HCT116 (cell line): ENCODE measurements at regions not wholly inside any gene's neighbourhood (a gene's known extent, or its start where the extent isn't known, plus 50 kb on each side); places are given as distances from the start of the nearest gene placed in this dataset.

Experiments used
- ATAC-seq: fragments of 200-7000 bp; cut with Tn5 transposase; 2 replicates; pipeline ENCODE4 v1.9.1; 2020; ENCODE audit warnings: mild to moderate bottlenecking, moderate library complexity
- BruUV-seq: library from RNA; stranded (reverse); fragments of 400-500 nt; replicated peaks from 2 replicates; lab custom pipeline; 2021; lab: Mats Ljungman, UMichigan
- CTCF ChIA-PET: fragments of 300-600 bp; sonication (Branson Sonifier 250); formaldehyde crosslinking; loops from one replicate; lab custom pipeline; 2021; ENCODE audit warnings: antibody characterized with exemption; lab: Charles Lee
- POLR2A ChIA-PET: fragments of 300-600, 350-600 bp; sonication (Branson Sonifier 250); formaldehyde crosslinking; loops from one replicate; lab custom pipeline; 2021; ENCODE audit warnings: antibody characterized with exemption; lab: Charles Lee
- RAD21 ChIA-PET, 2 experiments: fragments of 300-600 bp; sonication (Branson Sonifier 250); formaldehyde crosslinking; loops; one replicate each; lab custom pipeline; 2023; ENCODE audit warnings: low total read pairs in 2 of 2; ENCODE audit not compliant: uncharacterized antibody in 2 of 2, unreplicated experiment in 2 of 2, low non-redundant PET in 1 of 2; lab: Charles Lee
- DNase-seq: peaks from one replicate; pipeline ENCODE4 v3.0.0-alpha.2; 2010; ENCODE audit warnings: low read depth, low spot score
- H2AFZ ChIP-seq: fragments of 200-600 bp; shearing (Covaris generic), sonication (generic); 2 replicates; pipeline ENCODE4 v1.6.1; 2017; ENCODE audit warnings: low read depth, mixed run types, mixed read lengths, antibody characterized with exemption, low read length; ENCODE audit not compliant: poor library complexity, severe bottlenecking
- H3K27ac ChIP-seq: 2 replicates; pipeline ENCODE4 v1.5.1; 2012; ENCODE audit warnings: low read depth, low read length
- H3K27me3 ChIP-seq: fragments of 200-600 bp; sonication (generic); 2 replicates; pipeline ENCODE4 v1.6.1; 2016; ENCODE audit warnings: mixed run types, low read length, mixed read lengths; ENCODE audit not compliant: insufficient read depth
- H3K36me3 ChIP-seq, 2 experiments: fragments of 200-500 bp in 1 of 2; fragments of 200-600 bp in 1 of 2; sonication (Bioruptor generic) in 1 of 2; sonication (generic) in 1 of 2; 2 replicates each; pipeline versions ENCODE4 v1.5.1 to v1.6.1; 2014 to 2016; ENCODE audit warnings: low read length in 2 of 2, inconsistent platforms in 1 of 2, mixed read lengths in 1 of 2, mixed run types in 1 of 2; ENCODE audit not compliant: insufficient read depth in 2 of 2, control insufficient read depth in 1 of 2
- H3K4me1 ChIP-seq, 2 experiments: fragments of 200-600 bp in 1 of 2; sonication (generic) in 1 of 2; 2 replicates each; pipeline versions ENCODE4 v1.5.1 to v1.6.1; 2012 to 2017; ENCODE audit warnings: low read length in 2 of 2, inconsistent platforms in 1 of 2, mild to moderate bottlenecking in 1 of 2, mixed read lengths in 1 of 2, mixed run types in 1 of 2, moderate library complexity in 1 of 2; ENCODE audit not compliant: insufficient read depth in 2 of 2, control insufficient read depth in 1 of 2
- H3K4me2 ChIP-seq: fragments of 200-600 bp; sonication (generic); 2 replicates; pipeline ENCODE4 v1.6.1; 2017; ENCODE audit warnings: mixed run types, low read length, mixed read lengths
- H3K4me3 ChIP-seq, 2 experiments: fragments of 200-600 bp in 1 of 2; sonication (generic) in 1 of 2; replicated peaks in 1 of 2; 2 replicates each; pipeline ENCODE4 v1.5.1; 2011 to 2016; ENCODE audit warnings: low read length in 2 of 2, control low read depth in 1 of 2, low read depth in 1 of 2, mild to moderate bottlenecking in 1 of 2, mixed read lengths in 1 of 2, mixed run types in 1 of 2
- H3K79me2 ChIP-seq: fragments of 200-600 bp; sonication (generic); 2 replicates; pipeline ENCODE4 v1.6.1; 2017; ENCODE audit warnings: mild to moderate bottlenecking, mixed run types, low read length, moderate library complexity, mixed read lengths; ENCODE audit not compliant: insufficient read depth
- H3K9ac ChIP-seq: fragments of 200-600 bp; sonication (generic); 2 replicates; pipeline ENCODE4 v1.6.1; 2016; ENCODE audit warnings: low read length, mixed read lengths
- H3K9me2 ChIP-seq: fragments of 200-600 bp; sonication (generic), shearing (Covaris generic); 2 replicates; pipeline ENCODE4 v1.6.1; 2017; ENCODE audit warnings: mixed run types, mild to moderate bottlenecking, moderate library complexity; ENCODE audit not compliant: insufficient read depth
- H3K9me3 ChIP-seq, 2 experiments: fragments of 200-500 bp in 1 of 2; fragments of 200-600 bp in 1 of 2; sonication (Bioruptor generic) in 1 of 2; sonication (generic) in 1 of 2; 2 replicates each; pipeline ENCODE4 v1.6.1; 2014 to 2017; ENCODE audit warnings: low read length in 2 of 2, mixed read lengths in 2 of 2, inconsistent platforms in 1 of 2, low read depth in 1 of 2, mild to moderate bottlenecking in 1 of 2, mixed run types in 1 of 2, moderate library complexity in 1 of 2; ENCODE audit not compliant: control insufficient read depth in 1 of 2, insufficient read depth in 1 of 2
- H4K20me1 ChIP-seq: fragments of 200-600 bp; sonication (generic), shearing (Covaris generic); 2 replicates; pipeline ENCODE4 v1.6.1; 2017; ENCODE audit warnings: mixed run types, mild to moderate bottlenecking, moderate library complexity; ENCODE audit not compliant: insufficient read depth
- CBX3 ChIP-seq: IDR thresholded peaks from 2 replicates; pipeline ENCODE4 v1.6.1; 2012; ENCODE audit warnings: low read depth
- EGR1 ChIP-seq: IDR thresholded peaks from 2 replicates; pipeline ENCODE4 v1.6.1; 2012; ENCODE audit warnings: low read depth
- ELF1 ChIP-seq: IDR thresholded peaks from 2 replicates; pipeline ENCODE4 v1.6.1; 2012; ENCODE audit warnings: low read depth, borderline replicate concordance
- EZH2 ChIP-seq: fragments of 200-600 bp; sonication (generic); IDR thresholded peaks from 2 replicates; pipeline ENCODE4 v1.6.1; 2017; ENCODE audit warnings: antibody characterized with exemption, mixed run types
- EZH2phosphoT487 ChIP-seq: fragments of 200-600 bp; IDR thresholded peaks from 2 replicates; pipeline ENCODE4 v1.6.1; 2018; ENCODE audit warnings: antibody characterized with exemption, borderline replicate concordance
- MAX ChIP-seq: IDR thresholded peaks from 2 replicates; pipeline ENCODE4 v1.6.1; 2012
- POLR2A ChIP-seq: IDR thresholded peaks from 2 replicates; pipeline ENCODE4 v1.7.0; 2011; ENCODE audit warnings: borderline replicate concordance; ENCODE audit not compliant: insufficient read depth, insufficient read length; ENCODE audit errors: extremely low read depth
- POLR2AphosphoS5 ChIP-seq: IDR thresholded peaks from 2 replicates; pipeline ENCODE4 v1.6.1; 2011; ENCODE audit warnings: mild to moderate bottlenecking, low read depth, low read length, moderate library complexity
- RAD21 ChIP-seq: IDR thresholded peaks from 2 replicates; pipeline ENCODE4 v1.6.1; 2012; ENCODE audit warnings: low read depth, mild to moderate bottlenecking
- REST ChIP-seq: IDR thresholded peaks from 2 replicates; pipeline ENCODE4 v1.6.1; 2012; ENCODE audit warnings: low read depth
- SIN3A ChIP-seq: IDR thresholded peaks from 2 replicates; pipeline ENCODE4 v1.6.1; 2012; ENCODE audit warnings: low read depth
- SP1 ChIP-seq: IDR thresholded peaks from 2 replicates; pipeline ENCODE4 v1.6.1; 2012; ENCODE audit warnings: low read depth
- SRF ChIP-seq: IDR thresholded peaks from 2 replicates; pipeline ENCODE4 v1.6.1; 2012; ENCODE audit warnings: low read depth
- TCF7L2 ChIP-seq: IDR thresholded peaks from 2 replicates; pipeline ENCODE4 v1.7.0; 2011; ENCODE audit warnings: borderline replicate concordance, inconsistent platforms; ENCODE audit not compliant: insufficient read depth, insufficient read length; ENCODE audit errors: extremely low read depth
- YY1 ChIP-seq: IDR thresholded peaks from 2 replicates; pipeline ENCODE4 v1.6.1; 2011; ENCODE audit warnings: low read length, low read depth, moderate library complexity, mild to moderate bottlenecking; ENCODE audit not compliant: insufficient replicate concordance; ENCODE audit errors: extremely low read depth
- ZFX ChIP-seq: fragments of 450-650 bp; IDR thresholded peaks from 2 replicates; pipeline ENCODE4 v1.6.1; 2017
- ZNF274 ChIP-seq: fragments of 200-500 bp; sonication (Bioruptor generic); IDR thresholded peaks from 2 replicates; pipeline ENCODE4 v1.6.1; 2014; ENCODE audit warnings: mild to moderate bottlenecking, low read depth, low read length, inconsistent platforms
- intact Hi-C: fragments of 100-400 bp; cut with micrococcal nuclease; formaldehyde crosslinking; loops from 2 replicates; pipeline ENCODE4 v1.10.0; 2022
- TF ChIP-seq, protein P1 (sequence below): IDR thresholded peaks from 2 replicates; pipeline ENCODE4 v1.6.1; 2011; ENCODE audit warnings: mild to moderate bottlenecking, low read length, moderate library complexity; ENCODE audit not compliant: insufficient replicate concordance; ENCODE audit errors: extremely low read depth
- TF ChIP-seq, protein P2 (sequence below), 3 experiments: fragments of 200-600 bp in 1 of 3; sonication (generic) in 1 of 3; IDR thresholded peaks in 2 of 3; conservative IDR thresholded peaks in 1 of 3; 2 replicates each; pipeline ENCODE4 v1.5.1; 2012 to 2017; ENCODE audit warnings: low read depth in 2 of 3, low read length in 2 of 3, antibody characterized with exemption in 1 of 3, borderline replicate concordance in 1 of 3, control low read depth in 1 of 3, mild to moderate bottlenecking in 1 of 3, mixed read lengths in 1 of 3, mixed run types in 1 of 3, moderate library complexity in 1 of 3; ENCODE audit not compliant: insufficient read depth in 1 of 3
- TF ChIP-seq, protein P3 (sequence below): IDR thresholded peaks from 2 replicates; pipeline ENCODE4 v1.6.1; 2012

- CTCF ChIA-PET = no interaction called here
- no peak for ATAC-seq
- Histone ChIP-seq H3K27ac (no peak overlapping the region), H2AFZ (no peak overlapping the region), H3K4me1 (peaks cover 5 to 11% of the 10 kb centered on the region in 2 experiments), H3K9ac (no peak overlapping the region), H3K79me2 (no peaks in the 10 kb centered on the region), H3K4me3 (no peak overlapping the region), H4K20me1 (no peaks in the 10 kb centered on the region), H3K9me2 (no peaks in the 10 kb centered on the region), H3K36me3 (no peaks in the 10 kb centered on the region), H3K27me3 (no peaks in the 10 kb centered on the region), H3K4me2 (no peak overlapping the region), H3K9me3 (no peaks in the 10 kb centered on the region)
- BruUV-seq = no TSS peak
- RAD21 ChIA-PET = no interaction called here
- intact Hi-C loops = no loop called here
- DNase-seq = no peak
- no peak for TF ChIP-seq EZH2phosphoT487
- no peak for TF ChIP-seq REST
- TF ChIP-seq EZH2 = no peak
- TF ChIP-seq RAD21 = no peak
- TF ChIP-seq POLR2A = no peak
- TF ChIP-seq, protein P1, sequence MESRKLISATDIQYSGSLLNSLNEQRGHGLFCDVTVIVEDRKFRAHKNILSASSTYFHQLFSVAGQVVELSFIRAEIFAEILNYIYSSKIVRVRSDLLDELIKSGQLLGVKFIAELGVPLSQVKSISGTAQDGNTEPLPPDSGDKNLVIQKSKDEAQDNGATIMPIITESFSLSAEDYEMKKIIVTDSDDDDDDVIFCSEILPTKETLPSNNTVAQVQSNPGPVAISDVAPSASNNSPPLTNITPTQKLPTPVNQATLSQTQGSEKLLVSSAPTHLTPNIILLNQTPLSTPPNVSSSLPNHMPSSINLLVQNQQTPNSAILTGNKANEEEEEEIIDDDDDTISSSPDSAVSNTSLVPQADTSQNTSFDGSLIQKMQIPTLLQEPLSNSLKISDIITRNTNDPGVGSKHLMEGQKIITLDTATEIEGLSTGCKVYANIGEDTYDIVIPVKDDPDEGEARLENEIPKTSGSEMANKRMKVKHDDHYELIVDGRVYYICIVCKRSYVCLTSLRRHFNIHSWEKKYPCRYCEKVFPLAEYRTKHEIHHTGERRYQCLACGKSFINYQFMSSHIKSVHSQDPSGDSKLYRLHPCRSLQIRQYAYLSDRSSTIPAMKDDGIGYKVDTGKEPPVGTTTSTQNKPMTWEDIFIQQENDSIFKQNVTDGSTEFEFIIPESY = no peak
- TF ChIP-seq CBX3 = no peak
- no peak for TF ChIP-seq SRF
- TF ChIP-seq YY1 = no peak
- TF ChIP-seq TCF7L2 = no peak
- TF ChIP-seq, protein P2, sequence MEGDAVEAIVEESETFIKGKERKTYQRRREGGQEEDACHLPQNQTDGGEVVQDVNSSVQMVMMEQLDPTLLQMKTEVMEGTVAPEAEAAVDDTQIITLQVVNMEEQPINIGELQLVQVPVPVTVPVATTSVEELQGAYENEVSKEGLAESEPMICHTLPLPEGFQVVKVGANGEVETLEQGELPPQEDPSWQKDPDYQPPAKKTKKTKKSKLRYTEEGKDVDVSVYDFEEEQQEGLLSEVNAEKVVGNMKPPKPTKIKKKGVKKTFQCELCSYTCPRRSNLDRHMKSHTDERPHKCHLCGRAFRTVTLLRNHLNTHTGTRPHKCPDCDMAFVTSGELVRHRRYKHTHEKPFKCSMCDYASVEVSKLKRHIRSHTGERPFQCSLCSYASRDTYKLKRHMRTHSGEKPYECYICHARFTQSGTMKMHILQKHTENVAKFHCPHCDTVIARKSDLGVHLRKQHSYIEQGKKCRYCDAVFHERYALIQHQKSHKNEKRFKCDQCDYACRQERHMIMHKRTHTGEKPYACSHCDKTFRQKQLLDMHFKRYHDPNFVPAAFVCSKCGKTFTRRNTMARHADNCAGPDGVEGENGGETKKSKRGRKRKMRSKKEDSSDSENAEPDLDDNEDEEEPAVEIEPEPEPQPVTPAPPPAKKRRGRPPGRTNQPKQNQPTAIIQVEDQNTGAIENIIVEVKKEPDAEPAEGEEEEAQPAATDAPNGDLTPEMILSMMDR (IDR thresholded peaks at IDR 0.05 in 2 of 3, conservative IDR thresholded peaks at IDR 0.05 in 1 of 3; ENCODE audit: borderline replicate concordance in 1 of 3, insufficient read depth in 1 of 3, low read depth in 2 of 3, low read length in 2 of 3) = no peak
- TF ChIP-seq SIN3A = no peak
- no peak for TF ChIP-seq EGR1
- no peak for TF ChIP-seq ZNF274
- no peak for TF ChIP-seq SP1
- TF ChIP-seq MAX = no peak
- no peak for TF ChIP-seq ZFX
- TF ChIP-seq, protein P3, sequence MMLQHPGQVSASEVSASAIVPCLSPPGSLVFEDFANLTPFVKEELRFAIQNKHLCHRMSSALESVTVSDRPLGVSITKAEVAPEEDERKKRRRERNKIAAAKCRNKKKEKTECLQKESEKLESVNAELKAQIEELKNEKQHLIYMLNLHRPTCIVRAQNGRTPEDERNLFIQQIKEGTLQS = no peak
- TF ChIP-seq POLR2AphosphoS5 = no peak
- no peak for TF ChIP-seq ELF1
- POLR2A ChIA-PET = interaction anchor here (0.7 to 2.0 kb wide), 2 partner anchors 10 to 203 kb away, joined by 3 to 5 read pairs; no protein-coding TSS in a partner anchor
Observed at GRCh38 chr20:47413189-47413588, 56.7 kb upstream of the ZMYND8 start.
